KMS-11 (cell line): ENCODE measurements at regions not wholly inside any gene's neighbourhood (a gene's known extent, or its start where the extent isn't known, plus 50 kb on each side); places are given as distances from the start of the nearest gene placed in this dataset.
"Not testable (repeated sequence)": the region's sequence is repeated elsewhere in the genome, so short reads cannot be mapped to it uniquely, and the experiment has no call there.

Experiments
- H2AFZ ChIP-seq: fragments of 200-600 bp; sonication (generic); 2 replicates; pipeline ENCODE4 v1.6.1; 2016; ENCODE audit warnings: antibody characterized with exemption, mixed run types, low read depth
- H3K27ac ChIP-seq: fragments of 200-600 bp; sonication (generic); 2 replicates; pipeline ENCODE4 v1.6.1; 2016; ENCODE audit warnings: mild to moderate bottlenecking, mixed run types
- H3K27me3 ChIP-seq: fragments of 200-600 bp; sonication (generic); 2 replicates; pipeline ENCODE4 v1.6.1; 2017; ENCODE audit warnings: mild to moderate bottlenecking, low read depth, mixed run types, moderate library complexity; ENCODE audit not compliant: insufficient read depth
- H3K36me3 ChIP-seq: fragments of 200-600 bp; sonication (generic); 2 replicates; pipeline ENCODE4 v1.6.1; 2017; ENCODE audit warnings: mild to moderate bottlenecking, mixed run types; ENCODE audit not compliant: insufficient read depth
- H3K4me1 ChIP-seq: fragments of 200-600 bp; sonication (generic); 2 replicates; pipeline ENCODE4 v1.6.1; 2016; ENCODE audit warnings: mild to moderate bottlenecking, low read depth, mixed run types; ENCODE audit not compliant: poor library complexity, severe bottlenecking
- H3K4me2 ChIP-seq: fragments of 200-600 bp; sonication (generic); 2 replicates; pipeline ENCODE4 v1.7.0; 2016; ENCODE audit warnings: mild to moderate bottlenecking, mixed run types
- H3K4me3 ChIP-seq: fragments of 200-600 bp; sonication (generic); IDR thresholded peaks from 2 replicates; pipeline ENCODE4 v1.6.1; 2017; ENCODE audit warnings: low read depth, low read length, mixed read lengths; ENCODE audit not compliant: insufficient read depth
- H3K79me2 ChIP-seq: fragments of 200-600 bp; sonication (generic); 2 replicates; pipeline ENCODE4 v1.6.1; 2016; ENCODE audit warnings: low read depth, mixed run types; ENCODE audit not compliant: insufficient read depth
- H3K9ac ChIP-seq: fragments of 200-600 bp; sonication (generic); 2 replicates; pipeline ENCODE4 v1.6.1; 2016; ENCODE audit warnings: mild to moderate bottlenecking, mixed run types
- H4K20me1 ChIP-seq: fragments of 200-600 bp; sonication (generic); 2 replicates; pipeline ENCODE4 v1.6.1; 2016; ENCODE audit warnings: mild to moderate bottlenecking, mixed run types; ENCODE audit not compliant: insufficient read depth
- CTCF ChIP-seq: fragments of 200-600 bp; sonication (generic); conservative IDR thresholded peaks from 2 replicates; pipeline ENCODE4 v1.6.1; 2017; ENCODE audit warnings: low read depth, mild to moderate bottlenecking, antibody characterized with exemption, low read length, moderate library complexity, mixed read lengths

GRCh38 chrX:85543866-85544265 lies 164.4 kb upstream of the POF1B start:
- H3K9ac ChIP-seq, result no peak overlapping the region
- no peak overlapping the region for H3K27ac ChIP-seq
- no peaks in the 10 kb centered on the region for H3K27me3 ChIP-seq
- H3K79me2 ChIP-seq, result no peaks in the 10 kb centered on the region
- H3K4me1 ChIP-seq, result no peaks in the 10 kb centered on the region
- no peak overlapping the region for H3K4me2 ChIP-seq
- no peak for TF ChIP-seq CTCF
- no peak overlapping the region for H3K4me3 ChIP-seq
- no peak overlapping the region for H2AFZ ChIP-seq
- no peaks in the 10 kb centered on the region for H3K36me3 ChIP-seq
- H4K20me1 ChIP-seq, result no peaks in the 10 kb centered on the region

- not testable (repeated sequence) for H3K27ac ChIP-seq, H3K4me3 ChIP-seq, H3K9ac ChIP-seq, H3K4me1 ChIP-seq, H3K4me2 ChIP-seq, H3K36me3 ChIP-seq, H3K27me3 ChIP-seq, H4K20me1 ChIP-seq, H2AFZ ChIP-seq, H3K79me2 ChIP-seq
Measured at GRCh38 chrX:85529141-85529540, 149.7 kb upstream of the POF1B start.

- no peak for TF ChIP-seq CTCF
- Histone ChIP-seq H3K4me3 (no peak overlapping the region), H4K20me1 (no peaks in the 10 kb centered on the region), H3K36me3 (no peaks in the 10 kb centered on the region), H3K4me2 (no peak overlapping the region), H3K79me2 (no peaks in the 10 kb centered on the region), H3K4me1 (no peaks in the 10 kb centered on the region), H3K27ac (no peak overlapping the region), H2AFZ (no peak overlapping the region), H3K27me3 (no peaks in the 10 kb centered on the region), H3K9ac (no peak overlapping the region)
Measured at GRCh38 chrX:85517994-85518718, 138.7 kb upstream of the POF1B start.

GRCh38 chrX:85516131-85516530 lies 136.7 kb upstream of the POF1B start:
- H3K27ac ChIP-seq, result no peak overlapping the region
- no peaks in the 10 kb centered on the region for H3K4me1 ChIP-seq
- no peaks in the 10 kb centered on the region for H3K27me3 ChIP-seq
- H3K36me3 ChIP-seq, result no peaks in the 10 kb centered on the region
- no peak overlapping the region for H3K4me2 ChIP-seq
- no peak overlapping the region for H2AFZ ChIP-seq
- no peaks in the 10 kb centered on the region for H3K79me2 ChIP-seq
- H3K9ac ChIP-seq, result no peak overlapping the region
- no peak for TF ChIP-seq CTCF
- H4K20me1 ChIP-seq, result no peaks in the 10 kb centered on the region
- H3K4me3 ChIP-seq, result no peak overlapping the region

GRCh38 chrX:85506871-85507270 lies 127.4 kb upstream of the POF1B start:
- Histone ChIP-seq H2AFZ (no peak overlapping the region), H3K27ac (no peak overlapping the region), H3K27me3 (no peaks in the 10 kb centered on the region), H3K4me3 (no peak overlapping the region), H3K79me2 (no peaks in the 10 kb centered on the region), H3K4me2 (no peak overlapping the region), H4K20me1 (no peaks in the 10 kb centered on the region), H3K4me1 (no peaks in the 10 kb centered on the region), H3K36me3 (no peaks in the 10 kb centered on the region), H3K9ac (no peak overlapping the region)
- TF ChIP-seq CTCF, result no peak
